Lung (tissue), 11 donors: ENCODE measurements at regions not wholly inside any gene's neighbourhood (a gene's known extent, or its start where the extent isn't known, plus 50 kb on each side); places are given as distances from the start of the nearest gene placed in this dataset.

Experiments used
- ATAC-seq: fragments of 200-7000 bp; cut with Tn5 transposase; one replicate; pipeline ENCODE4 v1.9.1; 2020; ENCODE audit warnings: moderate number of reproducible peaks; ENCODE audit not compliant: insufficient read depth, low FRiP score
- DNase-seq, 3 donors: peaks; one replicate each; pipeline ENCODE4 v3.0.0-alpha.2; 2013 to 2017
- H3K27ac ChIP-seq, 2 donors: one replicate each; pipeline ENCODE4 v1.5.1; 2013; ENCODE audit warnings: mild to moderate bottlenecking in 2 of 2, moderate library complexity in 2 of 2, control low read depth in 1 of 2, inconsistent platforms in 1 of 2, low read depth in 1 of 2, low read length in 1 of 2
- H3K27me3 ChIP-seq, 3 donors: one replicate each; pipeline ENCODE4 v1.5.1; 2013; ENCODE audit warnings: low read length in 2 of 3; ENCODE audit not compliant: control insufficient read depth in 3 of 3, insufficient read depth in 3 of 3
- H3K36me3 ChIP-seq, 4 donors: one replicate each; pipeline ENCODE4 v1.5.1; 2013; ENCODE audit warnings: low read length in 4 of 4, mild to moderate bottlenecking in 1 of 4, moderate library complexity in 1 of 4; ENCODE audit not compliant: control insufficient read depth in 4 of 4, insufficient read depth in 4 of 4
- H3K4me1 ChIP-seq, 5 donors: one replicate each; pipeline ENCODE4 v1.5.1; 2013; ENCODE audit warnings: low read length in 5 of 5, mild to moderate bottlenecking in 2 of 5, moderate library complexity in 1 of 5; ENCODE audit not compliant: control insufficient read depth in 5 of 5, insufficient read depth in 5 of 5
- H3K4me3 ChIP-seq: one replicate; pipeline ENCODE4 v1.5.1; 2013; ENCODE audit warnings: mild to moderate bottlenecking, control low read depth, moderate library complexity
- H3K9ac ChIP-seq, 2 donors: one replicate each; pipeline ENCODE4 v1.5.1; 2013; ENCODE audit warnings: low read length in 2 of 2, control low read depth in 1 of 2; ENCODE audit not compliant: insufficient read depth in 1 of 2
- H3K9me3 ChIP-seq, 4 donors: one replicate each; pipeline ENCODE4 v1.5.1; 2013; ENCODE audit warnings: low read length in 3 of 4, mild to moderate bottlenecking in 1 of 4, moderate library complexity in 1 of 4; ENCODE audit not compliant: control insufficient read depth in 4 of 4, insufficient read depth in 3 of 4
- CTCF ChIP-seq: IDR thresholded peaks from 2 replicates; pipeline ENCODE4 v1.5.1; 2012; ENCODE audit warnings: mild to moderate bottlenecking; ENCODE audit errors: control extremely low read depth, extremely low read depth
- WGBS, 2 donors: extraction: QIAGEN DNeasy Blood & Tissue Kit; methylation state at CpG; one replicate each; pipeline ENCODE4 v1.1.7; 2013; 5-methylcytosine and 5-hydroxymethylcytosine counted together
- donor health status: control.
- donor health status: control.
- donor health status: Bipolar disorder and iron deficiency.
- donor health status: healthy.
- donor health status: DM: yes; HTN: yes; CAD: no.

GRCh38 chr10:60626037-60626436 lies 152.2 kb upstream of the CDK1 start:
- no peak overlapping the region for H3K9ac ChIP-seq
- DNase-seq (no peak), ATAC-seq (no peak)
- no peaks in the 10 kb centered on the region for H3K27me3 ChIP-seq
- no peak for TF ChIP-seq CTCF
- peaks cover 0 to 1% (median 0%) of the 10 kb centered on the region in 4 donors for H3K9me3 ChIP-seq
- 92 to 100% methylated on average over 1 of the region's 1 CpG for WGBS, 2 donors
- H3K4me1 ChIP-seq = no peaks in the 10 kb centered on the region
- H3K36me3 ChIP-seq = no peaks in the 10 kb centered on the region
- H3K27ac ChIP-seq = no peak overlapping the region
- no peak overlapping the region for H3K4me3 ChIP-seq

GRCh38 chr10:60623627-60624026 lies 154.7 kb upstream of the CDK1 start:
- H3K9me3 ChIP-seq = no peaks in the 10 kb centered on the region
- H3K4me3 ChIP-seq = no peak overlapping the region
- 96 to 100% methylated on average over 1 of the region's 1 CpG for WGBS, 2 donors
- no peaks in the 10 kb centered on the region for H3K36me3 ChIP-seq
- ATAC-seq (no peak), DNase-seq (no peak)
- no peak for TF ChIP-seq CTCF
- H3K27ac ChIP-seq = no peak overlapping the region
- no peaks in the 10 kb centered on the region for H3K4me1 ChIP-seq
- no peak overlapping the region for H3K9ac ChIP-seq
- no peaks in the 10 kb centered on the region for H3K27me3 ChIP-seq

- no peak for TF ChIP-seq CTCF
- Histone ChIP-seq H3K9ac (no peak overlapping the region), H3K27ac (no peak overlapping the region), H3K4me3 (no peak overlapping the region), H3K36me3 (no peaks in the 10 kb centered on the region), H3K9me3 (no peaks in the 10 kb centered on the region), H3K4me1 (no peaks in the 10 kb centered on the region), H3K27me3 (no peaks in the 10 kb centered on the region)
- no peak for ATAC-seq
- DNase-seq = peak in 1 of 3 donors; percentile 4
- 75 to 87% methylated on average over 3 of the region's 3 CpGs for WGBS, 2 donors
Observed at GRCh38 chr10:60621018-60621417, 157.3 kb upstream of the CDK1 start.

- H3K9me3 ChIP-seq = no peaks in the 10 kb centered on the region
- no peak overlapping the region for H3K4me3 ChIP-seq
- ATAC-seq (no peak), DNase-seq (no peak)
- 53 to 73% methylated on average over 1 of the region's 1 CpG for WGBS, 2 donors
- no peaks in the 10 kb centered on the region for H3K4me1 ChIP-seq
- no peaks in the 10 kb centered on the region for H3K27me3 ChIP-seq
- TF ChIP-seq CTCF = no peak
- H3K9ac ChIP-seq = no peak overlapping the region
- H3K36me3 ChIP-seq = no peaks in the 10 kb centered on the region
- H3K27ac ChIP-seq = no peak overlapping the region
Observed at GRCh38 chr10:60618861-60619260, 159.4 kb upstream of the CDK1 start.
